ENCODE measurements at regions not wholly inside any gene's neighbourhood (a gene's known extent, or its start where the extent isn't known, plus 50 kb on each side); places are given as distances from the start of the nearest gene placed in this dataset.

GRCh38 chr16:60199150-60199549 lies 1465.0 kb upstream of the GOT2 start (continued):
- no peak for TF ChIP-seq KDM5B (IDR thresholded peaks at IDR 0.05; ENCODE audit: insufficient replicate concordance, low read depth, low read length)
- no peak for TF ChIP-seq ZHX1 (conservative IDR thresholded peaks at IDR 0.05; ENCODE audit: low read length)
- TF ChIP-seq ZNF830 (CRISPR knock-in tag; IDR thresholded peaks at IDR 0.05): no peak
- TF ChIP-seq HMGXB4 (CRISPR knock-in tag; IDR thresholded peaks at IDR 0.05): no peak
- TF ChIP-seq DIDO1 (tag; IDR thresholded peaks at IDR 0.05; ENCODE audit: low read depth): no peak
- no peak for TF ChIP-seq PREB (CRISPR knock-in tag; IDR thresholded peaks at IDR 0.05)
